Panc1 (cell line): ENCODE measurements at regions not wholly inside any gene's neighbourhood (a gene's known extent, or its start where the extent isn't known, plus 50 kb on each side); places are given as distances from the start of the nearest gene placed in this dataset.

Experiments used
- ATAC-seq: fragments of 200-7000 bp; cut with Tn5 transposase; 2 replicates; pipeline ENCODE4 v1.9.1; 2020; ENCODE audit warnings: mild to moderate bottlenecking, moderate library complexity
- BruUV-seq: library from RNA; stranded (reverse); fragments of 400-500 nt; replicated peaks from 2 replicates; lab custom pipeline; 2021; lab: Mats Ljungman, UMichigan
- CTCF ChIA-PET: fragments of 300-600 bp; sonication (Branson Sonifier 250); formaldehyde crosslinking; loops from one replicate; lab custom pipeline; 2022; ENCODE audit warnings: antibody characterized with exemption; lab: Charles Lee
- POLR2A ChIA-PET: fragments of 300-600 bp; sonication (Branson Sonifier 250); formaldehyde crosslinking; loops from one replicate; lab custom pipeline; 2022; ENCODE audit warnings: antibody characterized with exemption; lab: Charles Lee
- DNase-seq: peaks from one replicate; pipeline ENCODE4 v3.0.0-alpha.2; 2010; ENCODE audit warnings: low read depth, low spot score
- H3K27ac ChIP-seq: 2 replicates; pipeline ENCODE4 v1.5.1; 2011; ENCODE audit warnings: mild to moderate bottlenecking, low read length, inconsistent platforms
- H3K27me3 ChIP-seq: fragments of 200-500 bp; sonication (Bioruptor generic); 2 replicates; pipeline ENCODE4 v1.6.0; 2014; ENCODE audit warnings: low read length, inconsistent platforms; ENCODE audit not compliant: control insufficient read depth, insufficient read depth
- H3K36me3 ChIP-seq: fragments of 200-500 bp; sonication (Bioruptor generic); 2 replicates; pipeline ENCODE4 v1.5.1; 2014; ENCODE audit warnings: inconsistent platforms, mild to moderate bottlenecking, low read length, moderate library complexity; ENCODE audit not compliant: control insufficient read depth, insufficient read depth
- H3K4me1 ChIP-seq: 2 replicates; pipeline ENCODE4 v1.5.1; 2011; ENCODE audit warnings: inconsistent platforms, mild to moderate bottlenecking, low read length, moderate library complexity; ENCODE audit not compliant: control insufficient read depth, insufficient read depth
- H3K4me3 ChIP-seq, 2 experiments: 2 replicates each; pipeline ENCODE4 v1.5.1; 2011 to 2012; ENCODE audit warnings: low read depth in 2 of 2, low read length in 2 of 2, mild to moderate bottlenecking in 2 of 2, inconsistent platforms in 1 of 2, moderate library complexity in 1 of 2
- H3K9me3 ChIP-seq: fragments of 200-500 bp; sonication (Bioruptor generic); 2 replicates; pipeline ENCODE4 v1.5.1; 2014; ENCODE audit warnings: low read depth, mild to moderate bottlenecking, inconsistent platforms, low read length, moderate library complexity; ENCODE audit not compliant: control insufficient read depth, insufficient read depth
- CTCF ChIP-seq: fragments of 450-650 bp; IDR thresholded peaks from 2 replicates; pipeline ENCODE4 v1.5.1; 2017; ENCODE audit warnings: mild to moderate bottlenecking
- POLR2AphosphoS5 ChIP-seq: IDR thresholded peaks from 2 replicates; pipeline ENCODE4 v1.6.1; 2012; ENCODE audit warnings: mild to moderate bottlenecking, low read depth, low read length, moderate library complexity
- REST ChIP-seq, 2 experiments: IDR thresholded peaks; 2 replicates each; pipeline ENCODE4 v1.6.1; 2011 to 2012; ENCODE audit warnings: low read depth in 2 of 2, control low read depth in 1 of 2, low read length in 1 of 2, mild to moderate bottlenecking in 1 of 2, moderate library complexity in 1 of 2; ENCODE audit not compliant: insufficient read depth in 1 of 2
- SIN3A ChIP-seq: IDR thresholded peaks from 2 replicates; pipeline ENCODE4 v1.6.1; 2012; ENCODE audit warnings: low read depth, mild to moderate bottlenecking, low read length, moderate library complexity, borderline replicate concordance; ENCODE audit not compliant: insufficient read depth
- TCF7L2 ChIP-seq: IDR thresholded peaks from 2 replicates; pipeline ENCODE4 v1.6.1; 2011; ENCODE audit warnings: mild to moderate bottlenecking, low read depth, low read length, inconsistent platforms
- in situ Hi-C: cut with HindIII; loops from 2 replicates; pipeline ENCODE4 v1.10.0; 2016; ENCODE audit warnings: low sequenced_read_pairs, low pct_unique_long_range_greater_than_20kb
- intact Hi-C: fragments of 100-400 bp; cut with micrococcal nuclease; formaldehyde crosslinking; loops from one replicate; pipeline ENCODE4 v1.10.0; 2022; ENCODE audit not compliant: unreplicated experiment

GRCh38 chr4:125676583-125676982 lies 361.8 kb downstream of the FAT4 start:
- intact Hi-C loops (no loop called here), in situ Hi-C loops (no loop called here)
- BruUV-seq, result no TSS peak
- no peak for TF ChIP-seq TCF7L2
- TF ChIP-seq POLR2AphosphoS5, result no peak
- no peak for TF ChIP-seq REST (IDR thresholded peaks at IDR 0.05; ENCODE audit: insufficient read depth in 1 of 2, low read depth in 2 of 2, low read length in 1 of 2)
- no peak for TF ChIP-seq CTCF
- no peak for TF ChIP-seq SIN3A
- Histone ChIP-seq H3K27ac (no peak overlapping the region), H3K9me3 (no peaks in the 10 kb centered on the region), H3K4me3 (no peak overlapping the region), H3K36me3 (no peaks in the 10 kb centered on the region), H3K27me3 (no peaks in the 10 kb centered on the region), H3K4me1 (no peaks in the 10 kb centered on the region)
- POLR2A ChIA-PET, result no interaction called here
- CTCF ChIA-PET, result interaction anchor here (0.7 kb wide), 1 partner anchor 10 kb away, joined by 3 read pairs; no protein-coding TSS in a partner anchor
- no peak for ATAC-seq
- no peak for DNase-seq

GRCh38 chr4:125677665-125678307 lies 363.0 kb downstream of the FAT4 start:
- ATAC-seq (no peak), DNase-seq (no peak)
- POLR2A ChIA-PET, result no interaction called here
- CTCF ChIA-PET, result no interaction called here
- Histone ChIP-seq H3K27me3 (no peaks in the 10 kb centered on the region), H3K4me3 (no peak overlapping the region), H3K4me1 (no peaks in the 10 kb centered on the region), H3K9me3 (no peaks in the 10 kb centered on the region), H3K36me3 (no peaks in the 10 kb centered on the region), H3K27ac (no peak overlapping the region)
- in situ Hi-C loops, result no loop called here
- intact Hi-C loops, result no loop called here
- no peak for TF ChIP-seq CTCF
- TF ChIP-seq REST (IDR thresholded peaks at IDR 0.05; ENCODE audit: insufficient read depth in 1 of 2, low read depth in 2 of 2, low read length in 1 of 2), result no peak
- no peak for TF ChIP-seq TCF7L2
- TF ChIP-seq SIN3A, result no peak
- TF ChIP-seq POLR2AphosphoS5, result no peak
- BruUV-seq, result no TSS peak
